K562 (cell line): ENCODE measurements at regions not wholly inside any gene's neighbourhood (a gene's known extent, or its start where the extent isn't known, plus 50 kb on each side); places are given as distances from the start of the nearest gene placed in this dataset.

Experiments used
- ATAC-seq: fragments of 200-7000 bp; cut with Tn5 transposase; 3 replicates; pipeline ENCODE4 v1.9.1; 2020; ENCODE audit warnings: moderate library complexity
- BruUV-seq: library from RNA; stranded (reverse); fragments of 400-500 nt; replicated peaks from 2 replicates; lab custom pipeline; 2021; lab: Mats Ljungman, UMichigan
- CTCF ChIA-PET: fragments of 300-600 bp; formaldehyde crosslinking; extraction: SDS; loops from one replicate; lab custom pipeline; 2021; ENCODE audit warnings: low intra/inter-chr PET ratio; lab: Yijun Ruan, JAX
- POLR2A ChIA-PET: fragments of 300-600, 350-650 bp; sonication (Branson Sonifier 250); formaldehyde crosslinking; extraction: SDS; loops from one replicate; lab custom pipeline; 2021; ENCODE audit warnings: antibody characterized with exemption, inconsistent platforms; lab: Yijun Ruan, JAX
- DNase-seq, 4 experiments: peaks; one replicate each; pipeline versions ENCODE4 v3.0.0 to v3.0.0-alpha.2; 2011 to 2018; ENCODE audit warnings: low spot score in 3 of 4, mixed read lengths in 3 of 4; ENCODE audit errors: extremely low read depth in 1 of 4
- FAIRE-seq: peaks from 2 replicates; lab custom pipeline; 2011; peaks lifted over from hg19 to GRCh38; lab: Jason Lieb, UNC
- H2AFZ ChIP-seq: 2 replicates; pipeline ENCODE4 v1.6.0; 2011; ENCODE audit warnings: low read depth, low read length, control low read depth, inconsistent platforms
- H3K27ac ChIP-seq: fragments of 200-600 bp; 3 replicates; pipeline ENCODE4 v1.8.0; 2011; ENCODE audit warnings: low read depth, mild to moderate bottlenecking, control low read depth, inconsistent platforms, low read length, moderate library complexity, mixed read lengths; ENCODE audit errors: extremely low read depth
- H3K27me3 ChIP-seq, 2 experiments: fragments of 300-600 bp in 1 of 2; 2 replicates in 1 of 2; 3 replicates in 1 of 2; pipeline versions ENCODE4 v1.6.0 to v1.8.0; 2011; ENCODE audit warnings: inconsistent platforms in 2 of 2, low read length in 2 of 2, mild to moderate bottlenecking in 1 of 2, mixed read lengths in 1 of 2, moderate library complexity in 1 of 2; ENCODE audit not compliant: control insufficient read depth in 2 of 2, insufficient read depth in 2 of 2
- H3K36me3 ChIP-seq: fragments of 300-600 bp; 3 replicates; pipeline ENCODE4 v1.8.0; 2011; ENCODE audit warnings: mild to moderate bottlenecking, low read length, inconsistent platforms; ENCODE audit not compliant: control insufficient read depth, insufficient read depth
- H3K4me1 ChIP-seq, 2 experiments: fragments of 200-600 bp in 1 of 2; replicated peaks in 1 of 2; 2 replicates in 1 of 2; 3 replicates in 1 of 2; pipeline versions ENCODE4 v1.5.1 to v1.8.0; 2011; ENCODE audit warnings: inconsistent platforms in 2 of 2, low read length in 2 of 2, mild to moderate bottlenecking in 1 of 2, mixed read lengths in 1 of 2, moderate library complexity in 1 of 2; ENCODE audit not compliant: control insufficient read depth in 2 of 2, insufficient read depth in 2 of 2
- H3K4me2 ChIP-seq: 2 replicates; pipeline ENCODE4 v1.6.1; 2011; ENCODE audit warnings: low read length, control low read depth, inconsistent platforms, mixed read lengths; ENCODE audit not compliant: insufficient read depth
- H3K4me3 ChIP-seq: fragments of 200-600 bp; sonication (generic), shearing (Covaris generic); 2 replicates; pipeline ENCODE4 v1.5.1; 2016; ENCODE audit warnings: control low read depth, inconsistent platforms
- H3K79me2 ChIP-seq: fragments of 200-600 bp; 3 replicates; pipeline ENCODE4 v1.8.0; 2011; ENCODE audit warnings: low read length, inconsistent platforms; ENCODE audit not compliant: control insufficient read depth, insufficient read depth
- H3K9ac ChIP-seq, 2 experiments: 2 replicates each; pipeline versions ENCODE4 v1.6.0 to v1.6.1; 2011; ENCODE audit warnings: low read depth in 2 of 2, low read length in 2 of 2, control low read depth in 1 of 2, inconsistent platforms in 1 of 2, mild to moderate bottlenecking in 1 of 2, mixed read lengths in 1 of 2; ENCODE audit not compliant: insufficient read depth in 1 of 2
- H3K9me1 ChIP-seq: one replicate; pipeline ENCODE4 v1.6.0; 2011; ENCODE audit warnings: inconsistent platforms, mild to moderate bottlenecking, low read length, moderate library complexity; ENCODE audit not compliant: control insufficient read depth, insufficient read depth
- H3K9me3 ChIP-seq: replicated peaks from 2 replicates; pipeline ENCODE4 v1.5.1; 2011; ENCODE audit warnings: low read depth, low read length, inconsistent platforms; ENCODE audit not compliant: control insufficient read depth, insufficient read depth
- H4K20me1 ChIP-seq: replicated peaks from 2 replicates; pipeline ENCODE4 v1.6.1; 2011; ENCODE audit warnings: low read length, inconsistent platforms, mixed read lengths; ENCODE audit not compliant: control insufficient read depth, insufficient read depth
- BACH1 ChIP-seq: fragments of 200-800 bp; sonication (Bioruptor generic); IDR thresholded peaks from 2 replicates; pipeline ENCODE4 v1.6.1; 2016; ENCODE audit warnings: missing genetic modification characterization, missing compliant biosample characterization
- CBX8 ChIP-seq: fragments of 200-600 bp; sonication (generic); IDR thresholded peaks from 2 replicates; pipeline ENCODE4 v1.6.1; 2012; ENCODE audit warnings: borderline replicate concordance, mixed run types, low read depth, mild to moderate bottlenecking, moderate library complexity, mixed read lengths, low read length, control low read depth, inconsistent platforms; ENCODE audit not compliant: poor library complexity, severe bottlenecking; ENCODE audit errors: extremely low read depth
- E2F3 ChIP-seq: fragments of 250-450 bp; sonication (Bioruptor Pico); IDR thresholded peaks from 2 replicates; pipeline ENCODE4 v1.4.0; 2020; ENCODE audit warnings: mild to moderate bottlenecking
- FOXA1 ChIP-seq: fragments of 450-650 bp; IDR thresholded peaks from 2 replicates; pipeline ENCODE4 v1.6.1; 2016; ENCODE audit warnings: mild to moderate bottlenecking, borderline replicate concordance
- HCFC1 ChIP-seq: IDR thresholded peaks from 2 replicates; pipeline ENCODE4 v1.6.1; 2012; ENCODE audit warnings: low read depth, low read length, improper control_type of control experiment
- HMGN3 ChIP-seq: IDR thresholded peaks from 2 replicates; pipeline ENCODE4 v1.6.1; 2011; ENCODE audit warnings: borderline replicate concordance, low read depth, mild to moderate bottlenecking, mixed read lengths, low read length; ENCODE audit not compliant: insufficient read length; ENCODE audit errors: extremely low read depth
- HNRNPH1 ChIP-seq: fragments of 200-400 bp; formaldehyde crosslinking; optimal IDR thresholded peaks from 2 replicates; pipeline ENCODE3; 2017; ENCODE audit warnings: low read depth, mild to moderate bottlenecking, low read length, moderate library complexity
- NCOA2 ChIP-seq, 2 experiments: fragments of 450-650 bp; IDR thresholded peaks; 2 replicates each; pipeline ENCODE4 v1.6.1; 2018; ENCODE audit warnings: mild to moderate bottlenecking in 2 of 2, moderate library complexity in 1 of 2; ENCODE audit not compliant: partially characterized antibody in 2 of 2
- POU5F1 ChIP-seq: fragments of 150-350 bp; IDR thresholded peaks from 2 replicates; pipeline ENCODE4 v1.6.1; 2014; ENCODE audit warnings: borderline replicate concordance, low read length, low read depth, mild to moderate bottlenecking; ENCODE audit not compliant: partially characterized antibody
- ZNF707 ChIP-seq: fragments of 250-450 bp; sonication (Bioruptor Pico); conservative IDR thresholded peaks from 2 replicates; pipeline ENCODE4 v1.8.0; 2022; ENCODE audit warnings: inconsistent platforms, mild to moderate bottlenecking, moderate library complexity
- WGBS: fragments of 100-300 bp; shearing (Covaris generic); methylation state at CpG from one replicate; pipeline ENCODE4 v1.1.6; 2016; ENCODE audit warnings: low coverage, mixed read lengths; ENCODE audit not compliant: insufficient coverage; ENCODE audit errors: missing lambda C conversion rate; 5-methylcytosine and 5-hydroxymethylcytosine counted together
- in situ Hi-C: fragments of 300-500 bp; cut with MboI; formaldehyde crosslinking; loops from 4 replicates; pipeline ENCODE4 v1.15.0; 2018; ENCODE audit warnings: inconsistent platforms, mixed read lengths
- intact Hi-C: fragments of 100-400 bp; cut with micrococcal nuclease; formaldehyde crosslinking; loops from 2 replicates; pipeline ENCODE4 v1.14.2; 2022
- TF ChIP-seq, protein P1 (sequence below): sonication (generic); formaldehyde crosslinking; IDR thresholded peaks from 2 replicates; pipeline ENCODE4 v1.8.0; 2023; ENCODE audit warnings: mild to moderate bottlenecking, missing genetic modification reagents

- CTCF ChIA-PET, result no interaction called here
- intact Hi-C loops (no loop called here), in situ Hi-C loops (no loop called here)
- WGBS, result 1% methylated on average over 4 of the region's 4 CpGs
- Histone ChIP-seq H3K4me3 (no peak overlapping the region), H3K27me3 (no peaks in the 10 kb centered on the region), H2AFZ (no peak overlapping the region), H3K9me1 (no peaks in the 10 kb centered on the region), H3K4me2 (no peak overlapping the region), H3K79me2 (no peaks in the 10 kb centered on the region), H4K20me1 (no peaks in the 10 kb centered on the region), H3K27ac (no peak overlapping the region), H3K9me3 (no peaks in the 10 kb centered on the region; the same call in 1 of the 2 replicates), H3K4me1 (no peaks in the 10 kb centered on the region), H3K9ac (no peak overlapping the region), H3K36me3 (no peaks in the 10 kb centered on the region)
- FAIRE-seq (no peak), DNase-seq (no peak), ATAC-seq (no peak)
- no TSS peak for BruUV-seq
- POLR2A ChIA-PET, result no interaction called here
- no peak for TF ChIP-seq HMGN3
- TF ChIP-seq BACH1 (tag), result no peak
- no peak for TF ChIP-seq E2F3 (CRISPR knock-in tag)
These were observed 133.8 kb upstream of the IGFBP3 start for GRCh38 chr7:46054915-46055314.

GRCh38 chr7:46054272-46054671, 133.2 kb upstream of the IGFBP3 start:
- no peaks in the 10 kb centered on the region for H3K4me1 ChIP-seq
- no peak for TF ChIP-seq NCOA2 (IDR thresholded peaks at IDR 0.05; ENCODE audit: partially characterized antibody in 2 of 2)
- TF ChIP-seq POU5F1, result no peak
- no peak for TF ChIP-seq ZNF707
- no peak for TF ChIP-seq BACH1 (tag)
- TF ChIP-seq FOXA1, result no peak
- TF ChIP-seq, protein P1, sequence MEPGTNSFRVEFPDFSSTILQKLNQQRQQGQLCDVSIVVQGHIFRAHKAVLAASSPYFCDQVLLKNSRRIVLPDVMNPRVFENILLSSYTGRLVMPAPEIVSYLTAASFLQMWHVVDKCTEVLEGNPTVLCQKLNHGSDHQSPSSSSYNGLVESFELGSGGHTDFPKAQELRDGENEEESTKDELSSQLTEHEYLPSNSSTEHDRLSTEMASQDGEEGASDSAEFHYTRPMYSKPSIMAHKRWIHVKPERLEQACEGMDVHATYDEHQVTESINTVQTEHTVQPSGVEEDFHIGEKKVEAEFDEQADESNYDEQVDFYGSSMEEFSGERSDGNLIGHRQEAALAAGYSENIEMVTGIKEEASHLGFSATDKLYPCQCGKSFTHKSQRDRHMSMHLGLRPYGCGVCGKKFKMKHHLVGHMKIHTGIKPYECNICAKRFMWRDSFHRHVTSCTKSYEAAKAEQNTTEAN (CRISPR knock-in tag), result no peak
- TF ChIP-seq HCFC1, result no peak
- TF ChIP-seq HNRNPH1, result no peak
- no peak for TF ChIP-seq CBX8
- H3K79me2 ChIP-seq, result no peaks in the 10 kb centered on the region
- no peak overlapping the region for H2AFZ ChIP-seq
- in situ Hi-C loops (no loop called here), intact Hi-C loops (no loop called here)
- BruUV-seq, result no TSS peak
- no peaks in the 10 kb centered on the region for H3K36me3 ChIP-seq
- WGBS, result 0% methylated on average over 2 of the region's 2 CpGs
- H3K4me3 ChIP-seq, result no peak overlapping the region
- no peaks in the 10 kb centered on the region for H3K27me3 ChIP-seq
- ChIA-PET POLR2A (interaction anchor here (0.6 kb wide), 1 partner anchor 1200 kb away, joined by 3 read pairs; no protein-coding TSS in a partner anchor), CTCF (no interaction called here)
- H3K9ac ChIP-seq, result no peak overlapping the region
- no peak for DNase-seq
- H4K20me1 ChIP-seq, result no peaks in the 10 kb centered on the region
- no peaks in the 10 kb centered on the region; the same call in 1 of the 2 replicates for H3K9me3 ChIP-seq
- H3K9me1 ChIP-seq, result no peaks in the 10 kb centered on the region
- no peak for ATAC-seq
- no peak overlapping the region for H3K4me2 ChIP-seq
- FAIRE-seq, result no peak
- H3K27ac ChIP-seq, result no peak overlapping the region
